GM12878 (cell line): ENCODE measurements at regions not wholly inside any gene's neighbourhood (a gene's known extent, or its start where the extent isn't known, plus 50 kb on each side); places are given as distances from the start of the nearest gene placed in this dataset.

Experiments used
- ATAC-seq: fragments of 200-7000 bp; cut with Tn5 transposase; 3 replicates; pipeline ENCODE4 v1.9.1; 2020; ENCODE audit warnings: mild to moderate bottlenecking, moderate library complexity
- BruUV-seq: library from RNA; stranded (reverse); fragments of 400-500 nt; replicated peaks from 2 replicates; lab custom pipeline; 2021; lab: Mats Ljungman, UMichigan
- CTCF ChIA-PET: fragments of 300-600 bp; sonication (Branson Sonifier 250); formaldehyde crosslinking; extraction: SDS; loops from one replicate; lab custom pipeline; 2021; ENCODE audit warnings: inconsistent platforms; lab: Yijun Ruan, JAX
- POLR2A ChIA-PET: fragments of 350-600 bp; formaldehyde crosslinking; extraction: SDS; loops from one replicate; lab custom pipeline; 2021; ENCODE audit warnings: inconsistent platforms; lab: Charles Lee
- RAD21 ChIA-PET: fragments of 300-600 bp; sonication (Branson Sonifier 250); formaldehyde crosslinking; loops from one replicate; lab custom pipeline; 2023; ENCODE audit warnings: antibody characterized with exemption; ENCODE audit not compliant: unreplicated experiment; lab: Charles Lee
- SMC1A ChIA-PET: fragments of 300-600 bp; sonication (Branson Sonifier 250); formaldehyde crosslinking; loops from one replicate; lab custom pipeline; 2023; ENCODE audit not compliant: unreplicated experiment, uncharacterized antibody; lab: Charles Lee
- DNase-seq: peaks from one replicate; pipeline ENCODE4 v3.0.0-alpha.2; 2011; ENCODE audit warnings: low read depth, low spot score
- FAIRE-seq: peaks from 3 replicates; lab custom pipeline; 2011; peaks lifted over from hg19 to GRCh38; lab: Jason Lieb, UNC
- H2AFZ ChIP-seq: 2 replicates; pipeline ENCODE4 v1.6.0; 2011; ENCODE audit warnings: low read depth, low read length, control low read depth; ENCODE audit not compliant: control insufficient read depth
- H3K27ac ChIP-seq: 2 replicates; pipeline ENCODE4 v1.5.1; 2011; ENCODE audit warnings: control low read depth; ENCODE audit not compliant: control insufficient read depth, insufficient read depth
- H3K27me3 ChIP-seq, 2 experiments: replicated peaks in 1 of 2; 2 replicates each; pipeline versions ENCODE4 v1.6.0 to v1.6.1; 2011; ENCODE audit warnings: low read length in 1 of 2; ENCODE audit not compliant: control insufficient read depth in 2 of 2, insufficient read depth in 2 of 2
- H3K36me3 ChIP-seq, 2 experiments: 2 replicates each; pipeline ENCODE4 v1.5.1; 2011; ENCODE audit warnings: low read length in 1 of 2; ENCODE audit not compliant: control insufficient read depth in 2 of 2, insufficient read depth in 2 of 2
- H3K4me1 ChIP-seq: 2 replicates; pipeline ENCODE4 v1.6.1; 2011; ENCODE audit warnings: mild to moderate bottlenecking, low read length, moderate library complexity, mixed read lengths; ENCODE audit not compliant: control insufficient read depth, insufficient read depth
- H3K4me2 ChIP-seq: 2 replicates; pipeline ENCODE4 v1.6.0; 2011; ENCODE audit warnings: control low read depth; ENCODE audit not compliant: control insufficient read depth, insufficient read depth
- H3K4me3 ChIP-seq: fragments of 200-600 bp; sonication (generic); 2 replicates; pipeline ENCODE4 v1.5.1; 2016
- H3K79me2 ChIP-seq: 2 replicates; pipeline ENCODE4 v1.6.0; 2011; ENCODE audit warnings: low read length; ENCODE audit not compliant: control insufficient read depth, insufficient read depth
- H3K9ac ChIP-seq: 2 replicates; pipeline ENCODE4 v1.8.0; 2011; ENCODE audit warnings: low read length, control low read depth, mixed read lengths; ENCODE audit not compliant: control insufficient read depth, insufficient read depth
- H3K9me3 ChIP-seq: replicated peaks from 3 replicates; pipeline ENCODE4 v1.5.1; 2011; ENCODE audit warnings: mild to moderate bottlenecking, low read length; ENCODE audit not compliant: control insufficient read depth, insufficient read depth
- H4K20me1 ChIP-seq: 2 replicates; pipeline ENCODE4 v1.6.0; 2011; ENCODE audit not compliant: control insufficient read depth, insufficient read depth
- CUX1 ChIP-seq: IDR thresholded peaks from 2 replicates; pipeline ENCODE4 v1.6.1; 2012; ENCODE audit warnings: improper control_type of control experiment, low read depth, low read length; ENCODE audit not compliant: insufficient replicate concordance
- ETV6 ChIP-seq, 2 experiments: fragments of 450-650 bp in 1 of 2; IDR thresholded peaks in 1 of 2; conservative IDR thresholded peaks in 1 of 2; 2 replicates each; pipeline ENCODE4 v1.6.1; 2014; ENCODE audit warnings: antibody characterized with exemption in 1 of 2, borderline replicate concordance in 1 of 2, low read depth in 1 of 2, mild to moderate bottlenecking in 1 of 2, moderate library complexity in 1 of 2
- PAX8 ChIP-seq: fragments of 450-650 bp; IDR thresholded peaks from 2 replicates; pipeline ENCODE4 v1.6.1; 2017; ENCODE audit warnings: mild to moderate bottlenecking, moderate library complexity
- POU2F2 ChIP-seq: IDR thresholded peaks from 3 replicates; pipeline ENCODE4 v1.6.1; 2011; ENCODE audit warnings: low read depth, mild to moderate bottlenecking, low read length, borderline replicate concordance
- WGBS: methylation state at CpG from one replicate; pipeline ENCODE4 v1.1.6; 2016; ENCODE audit warnings: low lambda C conversion rate; ENCODE audit not compliant: insufficient replicate concordance, insufficient coverage; ENCODE audit errors: missing lambda C conversion rate; 5-methylcytosine and 5-hydroxymethylcytosine counted together
- in situ Hi-C: fragments of 300-500 bp; cut with MboI; formaldehyde crosslinking; loops from 9 replicates; pipeline ENCODE4 v1.14.3; 2018; ENCODE audit warnings: mixed read lengths
- intact Hi-C: fragments of 100-400 bp; cut with micrococcal nuclease; formaldehyde crosslinking; loops from one replicate; pipeline ENCODE4 v1.14.2; 2022; ENCODE audit not compliant: unreplicated experiment

- 66% methylated on average over 5 of the region's 5 CpGs for WGBS
- H2AFZ ChIP-seq, result no peak overlapping the region; the same call in 1 of the 2 replicates
- no peak for DNase-seq
- TF ChIP-seq CUX1, result no peak
- TF ChIP-seq ETV6 (conservative IDR thresholded peaks at IDR 0.05 in 1 of 2, IDR thresholded peaks at IDR 0.05 in 1 of 2; ENCODE audit: borderline replicate concordance in 1 of 2, low read depth in 1 of 2), result no peak
- TF ChIP-seq POU2F2, result no peak
- no peak for TF ChIP-seq PAX8
- ChIA-PET SMC1A (interaction anchor here (1.3 kb wide), 1 partner anchor 9 kb away, joined by 7 read pairs; no protein-coding TSS in a partner anchor), POLR2A (interaction anchor here (0.9 to 1.0 kb wide), 2 partner anchors 10 to 65 kb away, joined by 3 read pairs; no protein-coding TSS in a partner anchor), CTCF (interaction anchor here (0.9 kb wide), 2 partner anchors 10 to 34 kb away, joined by 3 read pairs; no protein-coding TSS in a partner anchor), RAD21 (no interaction called here)
- no peaks in the 10 kb centered on the region for H3K36me3 ChIP-seq
- no peak for FAIRE-seq
- H4K20me1 ChIP-seq, result no peaks in the 10 kb centered on the region
- no peaks in the 10 kb centered on the region for H3K79me2 ChIP-seq
- H3K9ac ChIP-seq, result no peak overlapping the region
- no peak overlapping the region for H3K4me2 ChIP-seq
- no peak overlapping the region for H3K4me3 ChIP-seq
- intact Hi-C loops (no loop called here), in situ Hi-C loops (no loop called here)
- H3K27me3 ChIP-seq, result no peaks in the 10 kb centered on the region
- H3K4me1 ChIP-seq, result peaks cover 40% of the 10 kb centered on the region
- no peak for ATAC-seq
- no peaks in the 10 kb centered on the region for H3K9me3 ChIP-seq
- no TSS peak for BruUV-seq
- H3K27ac ChIP-seq, result no peak overlapping the region
Measured at GRCh38 chr10:62643606-62644587, 160.6 kb upstream of the ADO start.
